HEK293 (cell line): ENCODE measurements at regions not wholly inside any gene's neighbourhood (a gene's known extent, or its start where the extent isn't known, plus 50 kb on each side); places are given as distances from the start of the nearest gene placed in this dataset.
A peak's percentile ranks its signal among the peaks of the same experiment; 100 is the strongest.

Experiments used
- CTCF ChIA-PET: fragments of 350-600 bp; formaldehyde crosslinking; extraction: SDS; loops from one replicate; lab custom pipeline; 2021; ENCODE audit warnings: antibody characterized with exemption; lab: Yijun Ruan, JAX
- POLR2A ChIA-PET: fragments of 300-600 bp; formaldehyde crosslinking; extraction: SDS; loops from one replicate; lab custom pipeline; 2020; ENCODE audit warnings: antibody characterized with exemption, inconsistent platforms; lab: Yijun Ruan, JAX
- H3K27ac ChIP-seq: fragments of 200-500 bp; sonication (Bioruptor generic); 2 replicates; pipeline ENCODE4 v1.5.1; 2014; ENCODE audit warnings: low read depth, low read length, control low read depth, inconsistent platforms; ENCODE audit errors: extremely low read depth
- H3K36me3 ChIP-seq, 2 experiments: fragments of 200-500 bp in 1 of 2; sonication (Bioruptor generic) in 1 of 2; 1 replicate in 1 of 2; 2 replicates in 1 of 2; pipeline ENCODE4 v1.5.1; 2014 to 2017; ENCODE audit warnings: inconsistent platforms in 2 of 2, low read length in 2 of 2; ENCODE audit not compliant: control insufficient read depth in 2 of 2, insufficient read depth in 1 of 2
- H3K4me1 ChIP-seq: fragments of 200-500 bp; sonication (Bioruptor generic); 2 replicates; pipeline ENCODE4 v1.5.1; 2014; ENCODE audit warnings: mild to moderate bottlenecking, low read length, inconsistent platforms; ENCODE audit not compliant: control insufficient read depth, insufficient read depth
- H3K4me3 ChIP-seq: 2 replicates; pipeline ENCODE4 v1.5.1; 2011; ENCODE audit warnings: low read depth, mild to moderate bottlenecking, control low read depth, low read length, moderate library complexity
- H3K9me3 ChIP-seq: fragments of 200-500 bp; sonication (Bioruptor generic); 2 replicates; pipeline ENCODE4 v1.5.1; 2014; ENCODE audit warnings: low read depth, low read length, inconsistent platforms; ENCODE audit not compliant: control insufficient read depth, insufficient read depth
- GLI2 ChIP-seq: fragments of 450-650 bp; formaldehyde crosslinking; IDR thresholded peaks from 2 replicates; pipeline ENCODE4; 2017; ENCODE audit warnings: missing biosample characterization, missing genetic modification characterization, low read depth, borderline replicate concordance
- HIC1 ChIP-seq: fragments of 450-650 bp; formaldehyde crosslinking; IDR thresholded peaks from 2 replicates; pipeline ENCODE4 v1.5.1; 2016; ENCODE audit warnings: missing biosample characterization, missing genetic modification characterization
- KLF16 ChIP-seq: fragments of 450-650 bp; formaldehyde crosslinking; IDR thresholded peaks from 2 replicates; pipeline ENCODE4 v1.5.1; 2017; ENCODE audit warnings: missing biosample characterization, missing genetic modification characterization
- MZF1 ChIP-seq: fragments of 450-650 bp; formaldehyde crosslinking; IDR thresholded peaks from 2 replicates; pipeline ENCODE4 v1.5.1; 2017; ENCODE audit warnings: missing biosample characterization, missing genetic modification characterization, borderline replicate concordance
- PRDM10 ChIP-seq: fragments of 450-650 bp; formaldehyde crosslinking; IDR thresholded peaks from 2 replicates; pipeline ENCODE4 v1.5.1; 2016; ENCODE audit warnings: missing biosample characterization, missing genetic modification characterization
- REPIN1 ChIP-seq: fragments of 450-650 bp; formaldehyde crosslinking; IDR thresholded peaks from 2 replicates; pipeline ENCODE4 v1.5.1; 2017; ENCODE audit warnings: missing biosample characterization, missing genetic modification characterization, low read depth
- ZBTB17 ChIP-seq: fragments of 450-650 bp; formaldehyde crosslinking; IDR thresholded peaks from 2 replicates; pipeline ENCODE4 v1.5.1; 2016; ENCODE audit warnings: missing biosample characterization, missing genetic modification characterization
- ZBTB20 ChIP-seq: fragments of 450-650 bp; formaldehyde crosslinking; IDR thresholded peaks from 2 replicates; pipeline ENCODE4 v1.5.1; 2016; ENCODE audit warnings: missing biosample characterization, missing genetic modification characterization
- ZBTB21 ChIP-seq: fragments of 450-650 bp; formaldehyde crosslinking; IDR thresholded peaks from 2 replicates; pipeline ENCODE4 v1.5.1; 2017; ENCODE audit warnings: missing biosample characterization, missing genetic modification characterization
- ZFHX2 ChIP-seq: fragments of 450-650 bp; formaldehyde crosslinking; conservative IDR thresholded peaks from 2 replicates; pipeline ENCODE4 v1.5.1; 2016; ENCODE audit warnings: missing biosample characterization, missing genetic modification characterization
- ZFP69B ChIP-seq: fragments of 450-650 bp; formaldehyde crosslinking; IDR thresholded peaks from 2 replicates; pipeline ENCODE4 v1.5.1; 2016; ENCODE audit warnings: missing biosample characterization, missing genetic modification characterization
- ZNF239 ChIP-seq: fragments of 450-650 bp; formaldehyde crosslinking; IDR thresholded peaks from 2 replicates; pipeline ENCODE4 v1.5.1; 2016; ENCODE audit warnings: missing biosample characterization, missing genetic modification characterization
- ZNF302 ChIP-seq: fragments of 450-650 bp; formaldehyde crosslinking; IDR thresholded peaks from 2 replicates; pipeline ENCODE4 v1.5.1; 2016; ENCODE audit warnings: missing biosample characterization, missing genetic modification characterization, low read depth
- ZNF324 ChIP-seq: fragments of 450-650 bp; formaldehyde crosslinking; IDR thresholded peaks from 2 replicates; pipeline ENCODE4 v1.5.1; 2016; ENCODE audit warnings: missing biosample characterization, missing genetic modification characterization
- ZNF335 ChIP-seq: fragments of 450-650 bp; formaldehyde crosslinking; conservative IDR thresholded peaks from 2 replicates; pipeline ENCODE4 v1.5.1; 2016; ENCODE audit warnings: missing biosample characterization, missing genetic modification characterization
- ZNF362 ChIP-seq: fragments of 450-650 bp; formaldehyde crosslinking; IDR thresholded peaks from 2 replicates; pipeline ENCODE4 v1.5.1; 2016; ENCODE audit warnings: missing biosample characterization, missing genetic modification characterization
- ZNF394 ChIP-seq: fragments of 450-650 bp; formaldehyde crosslinking; IDR thresholded peaks from 2 replicates; pipeline ENCODE4 v1.5.1; 2016; ENCODE audit warnings: missing biosample characterization, missing genetic modification characterization, mild to moderate bottlenecking, moderate library complexity, borderline replicate concordance
- ZNF398 ChIP-seq: fragments of 450-650 bp; formaldehyde crosslinking; IDR thresholded peaks from 2 replicates; pipeline ENCODE4 v1.5.1; 2017; ENCODE audit warnings: missing biosample characterization, missing genetic modification characterization
- ZNF529 ChIP-seq: fragments of 450-650 bp; formaldehyde crosslinking; IDR thresholded peaks from 2 replicates; pipeline ENCODE4 v1.5.1; 2017; ENCODE audit warnings: missing genetic modification characterization, missing biosample characterization; ENCODE audit not compliant: insufficient replicate concordance
- ZNF624 ChIP-seq: fragments of 450-650 bp; formaldehyde crosslinking; IDR thresholded peaks from 2 replicates; pipeline ENCODE4 v1.5.1; 2017; ENCODE audit warnings: missing biosample characterization, missing genetic modification characterization
- ZNF658 ChIP-seq: fragments of 450-650 bp; formaldehyde crosslinking; IDR thresholded peaks from 2 replicates; pipeline ENCODE4; 2016; ENCODE audit warnings: missing biosample characterization, missing genetic modification characterization
- ZNF664 ChIP-seq: fragments of 450-650 bp; formaldehyde crosslinking; IDR thresholded peaks from 2 replicates; pipeline ENCODE4 v1.5.1; 2016; ENCODE audit warnings: missing biosample characterization, missing genetic modification characterization
- ZNF776 ChIP-seq: fragments of 450-650 bp; formaldehyde crosslinking; IDR thresholded peaks from 2 replicates; pipeline ENCODE4 v1.5.0; 2017; ENCODE audit warnings: missing biosample characterization, missing genetic modification characterization, borderline replicate concordance
- ZNF843 ChIP-seq: fragments of 450-650 bp; formaldehyde crosslinking; IDR thresholded peaks from 2 replicates; pipeline ENCODE4 v1.5.1; 2016; ENCODE audit warnings: missing biosample characterization, missing genetic modification characterization
- ZSCAN23 ChIP-seq: fragments of 450-650 bp; formaldehyde crosslinking; IDR thresholded peaks from 2 replicates; pipeline ENCODE4 v1.5.1; 2016; ENCODE audit warnings: missing biosample characterization, missing genetic modification characterization

GRCh38 chr5:126108470-126108869, 314.7 kb upstream of the GRAMD2B start:
- Histone ChIP-seq H3K36me3 (no peaks in the 10 kb centered on the region), H3K27ac (no peak overlapping the region; the same call in 1 of the 2 replicates), H3K9me3 (no peaks in the 10 kb centered on the region), H3K4me3 (no peak overlapping the region), H3K4me1 (peaks cover 25% of the 10 kb centered on the region)
- TF ChIP-seq ZBTB17 (tag by site-specific recombination) (no peak), ZNF398 (tag by site-specific recombination) (peak; percentile 26; the same call in 1 of the 2 replicates), ZNF335 (tag by site-specific recombination) (0 out of 2 replicates have a peak, but pooled peaks have one; percentile 23), PRDM10 (tag by site-specific recombination) (peak; percentile 90), ZFHX2 (tag by site-specific recombination) (peak; percentile 45; the same call in 1 of the 2 replicates), ZNF362 (tag by site-specific recombination) (no peak), ZNF324 (tag by site-specific recombination) (no peak), ZNF664 (tag by site-specific recombination) (peak; percentile 79)
- POLR2A ChIA-PET, result no interaction called here
- CTCF ChIA-PET, result no interaction called here

- no peaks in the 10 kb centered on the region for H3K9me3 ChIP-seq
- H3K4me3 ChIP-seq, result no peak overlapping the region
- H3K4me1 ChIP-seq, result no peaks in the 10 kb centered on the region
- ChIA-PET POLR2A (no interaction called here), CTCF (no interaction called here)
- H3K27ac ChIP-seq, result no peak overlapping the region
- no peaks in the 10 kb centered on the region for H3K36me3 ChIP-seq
- no peak for TF ChIP-seq ZNF658 (tag by site-specific recombination)
- no peak for TF ChIP-seq REPIN1 (tag by site-specific recombination)
- no peak for TF ChIP-seq ZNF529 (tag by site-specific recombination)
- no peak for TF ChIP-seq ZNF776
- no peak for TF ChIP-seq HIC1
- no peak for TF ChIP-seq ZNF843 (tag by site-specific recombination)
- no peak for TF ChIP-seq KLF16 (tag by site-specific recombination)
- no peak for TF ChIP-seq GLI2 (tag by site-specific recombination)
- no peak for TF ChIP-seq ZNF394 (tag by site-specific recombination)
- TF ChIP-seq ZFP69B, result no peak
- no peak for TF ChIP-seq ZNF624 (tag by site-specific recombination)
- TF ChIP-seq MZF1 (tag by site-specific recombination), result no peak
- TF ChIP-seq ZSCAN23, result no peak
- TF ChIP-seq ZBTB20 (tag by site-specific recombination), result no peak
- TF ChIP-seq ZNF239 (tag by site-specific recombination), result no peak
- no peak for TF ChIP-seq ZBTB21 (tag by site-specific recombination)
- TF ChIP-seq ZNF302 (tag by site-specific recombination), result no peak
Observed at GRCh38 chr5:126115059-126115629, 308.1 kb upstream of the GRAMD2B start.
